ENCODE measurements at regions not wholly inside any gene's neighbourhood (a gene's known extent, or its start where the extent isn't known, plus 50 kb on each side); places are given as distances from the start of the nearest gene placed in this dataset.
"Not testable (repeated sequence)": the region's sequence is repeated elsewhere in the genome, so short reads cannot be mapped to it uniquely, and the experiment has no call there.

DNA sequence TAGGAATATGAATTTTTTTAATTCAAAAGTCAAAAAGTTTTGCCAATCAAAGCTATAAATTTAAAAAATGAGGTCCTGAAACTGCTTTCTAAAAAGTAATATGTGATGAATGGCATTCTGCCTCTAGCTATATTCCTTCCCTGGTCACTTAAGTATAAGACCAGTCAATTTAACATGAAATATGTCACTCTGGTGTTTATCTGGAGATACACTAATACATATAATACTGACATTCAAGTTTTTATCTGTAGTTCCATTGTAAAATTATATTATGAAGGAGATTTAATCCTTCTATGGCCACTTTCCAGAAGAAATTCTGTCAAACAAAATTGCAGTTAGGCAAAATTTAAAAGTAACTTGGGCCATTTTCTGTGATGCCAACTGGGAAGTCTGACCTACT is 236.8 kb downstream of the CNTN3 start:
- Histone ChIP-seq H4K20me1 (ENCODE audit: insufficient read depth, low read length) (no peaks in the 10 kb centered on the region), H3K4me3 (ENCODE audit: low read depth, low read length, poor library complexity, severe bottlenecking) (no peak overlapping the region), H3K79me2 (ENCODE audit: insufficient read depth, low read length) (no peaks in the 10 kb centered on the region), H3F3A (ENCODE audit: insufficient read depth, low read length) (no peaks in the 10 kb centered on the region), H3K4me2 (ENCODE audit: low read length) (no peak overlapping the region), H3K36me3 (ENCODE audit: insufficient read depth, low read length) (no peaks in the 10 kb centered on the region), H3K9me2 (ENCODE audit: low read depth, low read length) (no peaks in the 10 kb centered on the region), H3K9me3 (ENCODE audit: low read length) (no peaks in the 10 kb centered on the region), H3K27ac (ENCODE audit: low read depth, low read length, poor library complexity, severe bottlenecking) (no peak overlapping the region), H2AFZ (ENCODE audit: low read length) (no peak overlapping the region), H3K9ac (ENCODE audit: low read length) (no peak overlapping the region), H3K4me1 (ENCODE audit: insufficient read depth, low read length, severe bottlenecking) (no peaks in the 10 kb centered on the region), H3K27me3 (ENCODE audit: insufficient read depth, low read length) (no peaks in the 10 kb centered on the region)
- TF ChIP-seq, protein P1, sequence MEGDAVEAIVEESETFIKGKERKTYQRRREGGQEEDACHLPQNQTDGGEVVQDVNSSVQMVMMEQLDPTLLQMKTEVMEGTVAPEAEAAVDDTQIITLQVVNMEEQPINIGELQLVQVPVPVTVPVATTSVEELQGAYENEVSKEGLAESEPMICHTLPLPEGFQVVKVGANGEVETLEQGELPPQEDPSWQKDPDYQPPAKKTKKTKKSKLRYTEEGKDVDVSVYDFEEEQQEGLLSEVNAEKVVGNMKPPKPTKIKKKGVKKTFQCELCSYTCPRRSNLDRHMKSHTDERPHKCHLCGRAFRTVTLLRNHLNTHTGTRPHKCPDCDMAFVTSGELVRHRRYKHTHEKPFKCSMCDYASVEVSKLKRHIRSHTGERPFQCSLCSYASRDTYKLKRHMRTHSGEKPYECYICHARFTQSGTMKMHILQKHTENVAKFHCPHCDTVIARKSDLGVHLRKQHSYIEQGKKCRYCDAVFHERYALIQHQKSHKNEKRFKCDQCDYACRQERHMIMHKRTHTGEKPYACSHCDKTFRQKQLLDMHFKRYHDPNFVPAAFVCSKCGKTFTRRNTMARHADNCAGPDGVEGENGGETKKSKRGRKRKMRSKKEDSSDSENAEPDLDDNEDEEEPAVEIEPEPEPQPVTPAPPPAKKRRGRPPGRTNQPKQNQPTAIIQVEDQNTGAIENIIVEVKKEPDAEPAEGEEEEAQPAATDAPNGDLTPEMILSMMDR (IDR thresholded peaks at IDR 0.05; ENCODE audit: low read length), result no peak
- no peak for TF ChIP-seq EZH2 (IDR thresholded peaks at IDR 0.05; ENCODE audit: borderline replicate concordance, low read length)

DNA sequence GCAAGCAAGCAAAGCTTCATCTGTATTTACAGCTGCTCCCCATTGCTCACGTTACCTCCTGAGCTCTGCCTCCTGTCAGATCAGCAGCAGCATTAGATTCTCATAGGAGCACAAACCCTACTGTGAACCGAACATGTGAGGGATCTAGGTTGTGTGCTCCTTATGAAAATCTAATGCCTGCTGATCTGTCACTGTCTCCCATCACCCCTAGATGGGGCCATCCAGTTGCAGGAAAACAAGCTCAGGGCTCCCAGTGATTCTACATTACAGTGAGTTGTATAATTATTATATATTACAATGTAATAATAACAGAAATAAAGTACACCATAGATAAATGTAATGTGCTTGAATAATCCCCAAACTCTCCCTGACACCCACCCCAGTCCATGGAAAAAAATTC is 238.1 kb downstream of the CNTN3 start:
- H3K27ac ChIP-seq (ENCODE audit: low read depth, low read length, poor library complexity, severe bottlenecking); H3K4me3 ChIP-seq (ENCODE audit: low read depth, low read length, poor library complexity, severe bottlenecking); H2AFZ ChIP-seq (ENCODE audit: low read length); H3K4me2 ChIP-seq (ENCODE audit: low read length); H3K4me1 ChIP-seq (ENCODE audit: insufficient read depth, low read length, severe bottlenecking); H3K36me3 ChIP-seq (ENCODE audit: insufficient read depth, low read length); H3K9ac ChIP-seq (ENCODE audit: low read length); H4K20me1 ChIP-seq (ENCODE audit: insufficient read depth, low read length); H3K79me2 ChIP-seq (ENCODE audit: insufficient read depth, low read length); H3F3A ChIP-seq (ENCODE audit: insufficient read depth, low read length); H3K9me3 ChIP-seq (ENCODE audit: low read length); H3K9me2 ChIP-seq (ENCODE audit: low read depth, low read length); H3K27me3 ChIP-seq (ENCODE audit: insufficient read depth, low read length): not testable (repeated sequence)

DNA sequence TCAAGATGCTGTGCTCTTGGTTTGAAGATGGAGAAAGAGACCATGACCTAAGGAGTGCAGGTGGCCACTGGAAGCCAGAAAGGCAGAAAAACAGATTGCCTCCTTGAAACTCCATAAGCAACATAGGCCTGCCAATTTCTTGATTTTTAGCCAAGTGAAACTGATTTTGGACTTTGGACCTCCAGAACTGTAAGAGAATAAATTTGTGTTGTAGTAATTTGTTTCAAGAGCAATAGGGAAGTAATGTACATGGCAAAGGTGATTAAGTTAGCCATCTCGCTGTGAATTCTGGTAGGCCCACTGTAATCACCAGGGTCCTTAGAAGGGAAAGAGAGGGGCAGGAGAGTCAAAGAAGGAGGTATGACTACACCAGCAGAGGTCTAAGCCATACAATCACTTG is 238.8 kb downstream of the CNTN3 start:
- H3K4me3 ChIP-seq (ENCODE audit: low read depth, low read length, poor library complexity, severe bottlenecking), result no peak overlapping the region
- H3K27me3 ChIP-seq (ENCODE audit: insufficient read depth, low read length), result no peaks in the 10 kb centered on the region
- H3K79me2 ChIP-seq (ENCODE audit: insufficient read depth, low read length), result no peaks in the 10 kb centered on the region
- H3K9me3 ChIP-seq (ENCODE audit: low read length), result no peaks in the 10 kb centered on the region
- TF ChIP-seq, protein P1 (IDR thresholded peaks at IDR 0.05; ENCODE audit: low read length), result no peak
- TF ChIP-seq EZH2 (IDR thresholded peaks at IDR 0.05; ENCODE audit: borderline replicate concordance, low read length), result no peak
- H3F3A ChIP-seq (ENCODE audit: insufficient read depth, low read length), result no peaks in the 10 kb centered on the region
- no peak overlapping the region for H3K27ac ChIP-seq (ENCODE audit: low read depth, low read length, poor library complexity, severe bottlenecking)
- no peak overlapping the region for H3K4me2 ChIP-seq (ENCODE audit: low read length)
- H3K4me1 ChIP-seq (ENCODE audit: insufficient read depth, low read length, severe bottlenecking), result no peaks in the 10 kb centered on the region
- no peaks in the 10 kb centered on the region for H3K9me2 ChIP-seq (ENCODE audit: low read depth, low read length)
- no peaks in the 10 kb centered on the region for H4K20me1 ChIP-seq (ENCODE audit: insufficient read depth, low read length)
- H3K9ac ChIP-seq (ENCODE audit: low read length), result no peak overlapping the region
- no peak overlapping the region for H2AFZ ChIP-seq (ENCODE audit: low read length)
- H3K36me3 ChIP-seq (ENCODE audit: insufficient read depth, low read length), result no peaks in the 10 kb centered on the region

DNA sequence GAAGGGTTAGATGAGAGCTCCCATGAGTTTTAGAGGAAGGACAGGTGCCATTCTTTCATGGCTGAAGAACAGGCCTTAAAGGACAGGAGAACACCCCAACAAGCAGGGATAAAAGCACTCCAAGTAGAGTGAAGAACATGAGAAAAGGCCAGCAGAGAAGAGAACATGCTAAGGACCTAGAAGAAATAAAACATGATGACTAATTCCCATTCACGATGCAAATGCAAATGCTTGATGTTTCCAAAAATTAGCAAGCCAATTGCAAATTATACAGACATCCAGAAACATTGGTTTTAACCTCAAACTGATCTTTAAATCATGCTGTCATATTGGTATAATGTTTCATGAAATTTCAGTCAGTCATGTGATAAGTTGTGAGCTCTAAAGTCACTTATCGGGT is 241.7 kb downstream of the CNTN3 start:
- H3K9me2 ChIP-seq (ENCODE audit: low read depth, low read length), result no peaks in the 10 kb centered on the region
- no peaks in the 10 kb centered on the region for H4K20me1 ChIP-seq (ENCODE audit: insufficient read depth, low read length)
- no peaks in the 10 kb centered on the region for H3K36me3 ChIP-seq (ENCODE audit: insufficient read depth, low read length)
- H2AFZ ChIP-seq (ENCODE audit: low read length), result no peak overlapping the region
- no peaks in the 10 kb centered on the region for H3K4me1 ChIP-seq (ENCODE audit: insufficient read depth, low read length, severe bottlenecking)
- no peak overlapping the region for H3K4me2 ChIP-seq (ENCODE audit: low read length)
- no peaks in the 10 kb centered on the region for H3K27me3 ChIP-seq (ENCODE audit: insufficient read depth, low read length)
- H3K27ac ChIP-seq (ENCODE audit: low read depth, low read length, poor library complexity, severe bottlenecking), result no peak overlapping the region
- no peak for TF ChIP-seq EZH2 (IDR thresholded peaks at IDR 0.05; ENCODE audit: borderline replicate concordance, low read length)
- TF ChIP-seq, protein P1 (IDR thresholded peaks at IDR 0.05; ENCODE audit: low read length), result no peak
- no peaks in the 10 kb centered on the region for H3K9me3 ChIP-seq (ENCODE audit: low read length)
- H3K9ac ChIP-seq (ENCODE audit: low read length), result no peak overlapping the region
- no peak overlapping the region for H3K4me3 ChIP-seq (ENCODE audit: low read depth, low read length, poor library complexity, severe bottlenecking)
- H3K79me2 ChIP-seq (ENCODE audit: insufficient read depth, low read length), result no peaks in the 10 kb centered on the region
- no peaks in the 10 kb centered on the region for H3F3A ChIP-seq (ENCODE audit: insufficient read depth, low read length)
